Kidney tubule cell (primary cell): ENCODE measurements at regions not wholly inside any gene's neighbourhood (a gene's known extent, or its start where the extent isn't known, plus 50 kb on each side); places are given as distances from the start of the nearest gene placed in this dataset.

ENCODE experiments used
- DNase-seq: peaks from one replicate; pipeline ENCODE4 v3.0.0-alpha.2; 2018; ENCODE audit warnings: low spot score

GRCh38 chr14:58846682-58847465 is 209.1 kb downstream of the DACT1 start:
- DNase-seq: no peak

- no peak for DNase-seq
Measured at GRCh38 chr14:58848365-58848764, 210.6 kb downstream of the DACT1 start.

- DNase-seq: no peak
Measured at GRCh38 chr14:58849601-58850000, 211.8 kb downstream of the DACT1 start.

GRCh38 chr14:58850011-58850410 is 212.2 kb downstream of the DACT1 start:
- no peak for DNase-seq

GRCh38 chr14:58861586-58861985 is 223.8 kb downstream of the DACT1 start:
- no peak for DNase-seq

- no peak for DNase-seq
Measured at GRCh38 chr14:58862416-58863160, 224.8 kb downstream of the DACT1 start.

- no peak for DNase-seq
Measured at GRCh38 chr14:58863661-58864345, 226.0 kb downstream of the DACT1 start.

GRCh38 chr14:58864751-58865513 is 227.2 kb downstream of the DACT1 start:
- DNase-seq: peak; percentile 90

GRCh38 chr14:58865514-58866281 is 227.9 kb downstream of the DACT1 start:
- DNase-seq: peak; percentile 34

- peak; percentile 12 for DNase-seq
Measured at GRCh38 chr14:58866391-58866790, 228.6 kb downstream of the DACT1 start.

GRCh38 chr14:58870961-58871360 is 233.2 kb downstream of the DACT1 start:
- no peak for DNase-seq

- no peak for DNase-seq
Measured at GRCh38 chr14:58871573-58871972, 233.8 kb downstream of the DACT1 start.

GRCh38 chr14:58872061-58872460 is 234.3 kb downstream of the DACT1 start:
- DNase-seq: no peak

GRCh38 chr14:58873228-58873953 is 235.6 kb downstream of the DACT1 start:
- DNase-seq: no peak

- DNase-seq: no peak
Measured at GRCh38 chr14:58875613-58876012, 237.9 kb downstream of the DACT1 start.

- DNase-seq: no peak
Measured at GRCh38 chr14:58876608-58877007, 238.8 kb downstream of the DACT1 start.

GRCh38 chr14:58878439-58879139 is 240.8 kb downstream of the DACT1 start:
- peak; percentile 20 for DNase-seq

- no peak for DNase-seq
Measured at GRCh38 chr14:58881433-58881832, 243.7 kb downstream of the DACT1 start.

- no peak for DNase-seq
Measured at GRCh38 chr14:58882577-58883018, 244.8 kb downstream of the DACT1 start.

- peak; percentile 4 for DNase-seq
Measured at GRCh38 chr14:58884442-58884841, 246.7 kb downstream of the DACT1 start.
